Spleen (tissue), 11 donors: ENCODE measurements at regions not wholly inside any gene's neighbourhood (a gene's known extent, or its start where the extent isn't known, plus 50 kb on each side); places are given as distances from the start of the nearest gene placed in this dataset.

Experiments
- DNase-seq: peaks from one replicate; pipeline ENCODE4 v3.0.0-alpha.2; 2020
- H3K27ac ChIP-seq, 8 donors: fragments of 200-600 bp; sonication (generic) in 7 of 8; 1 replicate in 4 of 8; 2 replicates in 4 of 8; pipeline versions ENCODE4 v1.5.0 to v1.8.0; 2016 to 2021; ENCODE audit warnings: inconsistent platforms in 4 of 8, mild to moderate bottlenecking in 4 of 8, moderate library complexity in 1 of 8
- H3K27me3 ChIP-seq, 7 donors: fragments of 200-600 bp; sonication (generic) in 6 of 7; replicated peaks in 1 of 7; 1 replicate in 4 of 7; 2 replicates in 3 of 7; pipeline versions ENCODE4 v1.5.0 to v1.8.0; 2016 to 2021; ENCODE audit warnings: inconsistent platforms in 3 of 7, mild to moderate bottlenecking in 1 of 7
- H3K36me3 ChIP-seq, 6 donors: fragments of 200-600 bp; sonication (generic) in 5 of 6; 1 replicate in 4 of 6; 2 replicates in 2 of 6; pipeline versions ENCODE4 v1.5.0 to v1.8.0; 2016 to 2021; ENCODE audit warnings: inconsistent platforms in 2 of 6
- H3K4me1 ChIP-seq, 6 donors: fragments of 200-600 bp; sonication (generic) in 5 of 6; 1 replicate in 3 of 6; 2 replicates in 3 of 6; pipeline versions ENCODE4 v1.5.0 to v1.8.0; 2016 to 2021; ENCODE audit warnings: inconsistent platforms in 3 of 6
- H3K4me3 ChIP-seq, 8 donors: fragments of 200-600 bp; sonication (generic) in 7 of 8; 1 replicate in 4 of 8; 2 replicates in 4 of 8; pipeline versions ENCODE4 v1.5.0 to v1.8.0; 2016 to 2021; ENCODE audit warnings: inconsistent platforms in 4 of 8, mild to moderate bottlenecking in 4 of 8, moderate library complexity in 2 of 8
- H3K9me3 ChIP-seq, 8 donors: fragments of 200-600 bp; sonication (generic) in 7 of 8; 1 replicate in 4 of 8; 2 replicates in 4 of 8; pipeline versions ENCODE4 v1.5.0 to v1.8.0; 2016 to 2021; ENCODE audit warnings: inconsistent platforms in 4 of 8
- POLR2A ChIP-seq, 3 donors: fragments of 450-650 bp; IDR thresholded peaks; one replicate each; pipeline ENCODE4 v1.5.1; 2017; ENCODE audit warnings: antibody characterized with exemption in 3 of 3, mild to moderate bottlenecking in 1 of 3
- POLR2AphosphoS5 ChIP-seq, 3 donors: sonication (generic); formaldehyde crosslinking; IDR thresholded peaks; one replicate each; pipeline ENCODE4 v1.5.1; 2017; ENCODE audit warnings: antibody characterized with exemption in 3 of 3
- WGBS, 5 donors: extraction: QIAGEN DNeasy Blood & Tissue Kit in 3 of 5; methylation state at CpG; one replicate each; pipeline versions ENCODE4 v1.1.5 to v1.1.7; 2013 to 2018; 5-methylcytosine and 5-hydroxymethylcytosine counted together
- intact Hi-C: fragments of 100-400 bp; cut with DNase I; formaldehyde crosslinking; loops from one replicate; pipeline ENCODE4 v1.15.0; 2023; ENCODE audit warnings: low total_unique reads
- TF ChIP-seq, protein P1 (sequence below), 11 experiments: fragments of 200-600 bp in 7 of 11; fragments of 450-650 bp in 4 of 11; sonication (generic) in 4 of 11; IDR thresholded peaks in 8 of 11; conservative IDR thresholded peaks in 3 of 11; 1 replicate in 7 of 11; 2 replicates in 4 of 11; pipeline versions ENCODE4 v1.4.0 to v1.8.0; 2016 to 2021; ENCODE audit warnings: antibody characterized with exemption in 11 of 11, inconsistent platforms in 4 of 11, mild to moderate bottlenecking in 1 of 11
- donor health status: healthy with polysubstance abuse.
- donor health status: DM: no; HTN: no; CAD: no; lungs with moderate emphysema.
- donor health status: DM: no; HTN: no; CAD: no.
- donor health status: Bipolar disorder and iron deficiency.
- donor health status: healthy.
- donor health status: DM: no; HTN: no; CAD: no.
- donor health status: DM: yes; HTN: yes; CAD: no.

DNA sequence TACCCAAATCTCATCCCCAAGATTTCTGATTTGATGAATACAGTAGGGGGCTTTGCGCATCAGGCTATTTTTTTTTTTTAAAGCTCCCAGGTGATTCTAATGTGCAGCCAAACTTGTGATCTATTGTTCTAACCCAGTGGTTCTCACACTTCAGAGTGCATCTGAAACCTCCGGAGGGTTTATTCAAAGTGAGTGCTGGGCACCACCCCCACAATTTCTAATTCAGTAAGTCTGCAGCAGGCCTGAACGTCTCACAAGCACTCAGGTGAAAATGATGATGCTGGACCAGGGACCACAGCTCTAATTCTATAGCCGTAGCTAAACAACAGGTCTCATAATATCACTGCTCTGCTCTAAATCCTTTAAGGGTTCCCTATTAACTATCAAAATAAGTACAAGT lies 211.4 kb downstream of the FMR1NB start:
- 58 to 70% (median 64%) methylated on average over 4 of the region's 4 CpGs for WGBS, 5 donors
- DNase-seq, result no peak
- Histone ChIP-seq H3K36me3 (no peaks in the 10 kb centered on the region), H3K4me1 (no peaks in the 10 kb centered on the region), H3K9me3 (no peaks in the 10 kb centered on the region), H3K27me3 (no peaks in the 10 kb centered on the region), H3K4me3 (no peak overlapping the region), H3K27ac (no peak overlapping the region)
- TF ChIP-seq POLR2AphosphoS5 (IDR thresholded peaks at IDR 0.05) (no peak), POLR2A (IDR thresholded peaks at IDR 0.05) (no peak)
- TF ChIP-seq, protein P1, sequence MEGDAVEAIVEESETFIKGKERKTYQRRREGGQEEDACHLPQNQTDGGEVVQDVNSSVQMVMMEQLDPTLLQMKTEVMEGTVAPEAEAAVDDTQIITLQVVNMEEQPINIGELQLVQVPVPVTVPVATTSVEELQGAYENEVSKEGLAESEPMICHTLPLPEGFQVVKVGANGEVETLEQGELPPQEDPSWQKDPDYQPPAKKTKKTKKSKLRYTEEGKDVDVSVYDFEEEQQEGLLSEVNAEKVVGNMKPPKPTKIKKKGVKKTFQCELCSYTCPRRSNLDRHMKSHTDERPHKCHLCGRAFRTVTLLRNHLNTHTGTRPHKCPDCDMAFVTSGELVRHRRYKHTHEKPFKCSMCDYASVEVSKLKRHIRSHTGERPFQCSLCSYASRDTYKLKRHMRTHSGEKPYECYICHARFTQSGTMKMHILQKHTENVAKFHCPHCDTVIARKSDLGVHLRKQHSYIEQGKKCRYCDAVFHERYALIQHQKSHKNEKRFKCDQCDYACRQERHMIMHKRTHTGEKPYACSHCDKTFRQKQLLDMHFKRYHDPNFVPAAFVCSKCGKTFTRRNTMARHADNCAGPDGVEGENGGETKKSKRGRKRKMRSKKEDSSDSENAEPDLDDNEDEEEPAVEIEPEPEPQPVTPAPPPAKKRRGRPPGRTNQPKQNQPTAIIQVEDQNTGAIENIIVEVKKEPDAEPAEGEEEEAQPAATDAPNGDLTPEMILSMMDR (IDR thresholded peaks at IDR 0.05 in 8 of 11, conservative IDR thresholded peaks at IDR 0.05 in 3 of 11), result no peak
- intact Hi-C loops, result no loop called here

DNA sequence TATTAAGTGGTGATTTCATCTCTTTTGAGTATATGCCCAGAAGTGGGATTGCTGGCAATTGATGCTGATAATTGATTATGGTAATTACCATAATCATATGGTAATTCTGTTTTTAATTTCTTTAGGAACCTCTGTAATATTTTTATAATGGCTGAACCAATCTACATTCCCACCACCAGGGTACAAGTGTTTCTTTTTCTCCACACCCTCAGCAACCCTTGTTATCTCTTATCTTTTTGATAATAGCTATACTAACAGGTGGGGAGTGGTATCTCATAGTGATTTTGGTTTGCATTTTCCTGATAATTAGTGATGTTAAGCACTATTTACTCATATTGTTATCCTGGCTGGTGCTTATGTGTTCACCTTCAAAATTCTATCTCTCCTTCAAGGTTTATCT lies 212.6 kb downstream of the FMR1NB start:
- Histone ChIP-seq H3K4me3 (no peak overlapping the region), H3K4me1 (no peaks in the 10 kb centered on the region), H3K27me3 (no peaks in the 10 kb centered on the region), H3K27ac (no peak overlapping the region), H3K36me3 (no peaks in the 10 kb centered on the region), H3K9me3 (no peaks in the 10 kb centered on the region)
- DNase-seq, result no peak
- intact Hi-C loops, result no loop called here
- TF ChIP-seq POLR2A (IDR thresholded peaks at IDR 0.05) (no peak), POLR2AphosphoS5 (IDR thresholded peaks at IDR 0.05) (no peak)

DNA sequence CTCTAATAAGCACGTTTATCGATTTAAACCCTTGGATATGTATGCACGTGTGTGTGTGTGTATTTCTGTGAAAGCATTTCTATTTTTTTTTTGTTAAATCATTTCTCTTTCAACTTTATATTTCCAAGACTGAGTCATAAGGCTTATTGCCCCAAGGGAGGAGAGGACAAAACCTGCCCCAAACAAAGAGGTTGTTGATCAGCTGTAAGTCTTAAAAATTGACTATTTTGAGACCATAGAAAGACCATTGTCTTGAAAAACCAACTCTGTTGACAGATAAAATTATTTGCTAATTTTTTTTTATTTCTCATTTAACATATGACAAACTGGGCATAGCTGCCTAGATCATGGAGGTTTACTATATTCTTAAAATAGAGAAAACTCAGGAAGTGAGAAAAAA lies 222.4 kb downstream of the FMR1NB start:
- Histone ChIP-seq H3K4me3 (no peak overlapping the region), H3K36me3 (no peaks in the 10 kb centered on the region), H3K27me3 (no peaks in the 10 kb centered on the region), H3K9me3 (no peaks in the 10 kb centered on the region), H3K4me1 (no peaks in the 10 kb centered on the region), H3K27ac (no peak overlapping the region)
- 69 to 95% (median 89%) methylated on average over 3 of the region's 3 CpGs for WGBS, 5 donors
- intact Hi-C loops, result no loop called here
- no peak for TF ChIP-seq POLR2A (IDR thresholded peaks at IDR 0.05)
- TF ChIP-seq POLR2AphosphoS5 (IDR thresholded peaks at IDR 0.05), result no peak
- TF ChIP-seq, protein P1 (IDR thresholded peaks at IDR 0.05 in 8 of 11, conservative IDR thresholded peaks at IDR 0.05 in 3 of 11), result no peak
- DNase-seq, result no peak

DNA sequence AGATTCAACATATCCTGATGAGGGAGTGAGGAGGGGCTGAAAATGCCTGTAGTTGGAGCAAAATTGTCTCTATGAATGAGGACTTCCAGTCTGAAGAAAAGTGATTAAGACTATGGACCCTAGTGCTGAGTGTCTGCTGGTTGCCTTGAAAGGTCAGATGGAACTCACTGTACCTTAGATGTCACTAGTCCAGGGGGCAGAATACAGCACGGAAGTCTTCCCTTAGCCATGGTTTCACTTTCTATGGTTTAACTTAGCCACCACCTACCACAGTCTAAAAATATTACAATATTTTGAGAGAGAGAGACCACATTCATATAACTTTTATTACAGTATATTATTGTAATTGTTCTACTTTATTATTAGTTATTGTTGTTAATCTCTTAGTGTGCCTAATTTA lies 223.1 kb downstream of the FMR1NB start:
- intact Hi-C loops, result no loop called here
- no peak for DNase-seq
- no peaks in the 10 kb centered on the region for H3K36me3 ChIP-seq

More for the DNA sequence above, 223.1 kb downstream of the FMR1NB start:
- Histone ChIP-seq H3K4me1 (no peaks in the 10 kb centered on the region), H3K9me3 (no peaks in the 10 kb centered on the region), H3K27me3 (no peaks in the 10 kb centered on the region), H3K27ac (no peak overlapping the region), H3K4me3 (no peak overlapping the region)
- WGBS, 5 donors, result 40 to 75% (median 58%) methylated on average over 1 of the region's 1 CpG
- TF ChIP-seq POLR2A (IDR thresholded peaks at IDR 0.05) (no peak), POLR2AphosphoS5 (IDR thresholded peaks at IDR 0.05) (no peak)
- TF ChIP-seq, protein P1 (IDR thresholded peaks at IDR 0.05 in 8 of 11, conservative IDR thresholded peaks at IDR 0.05 in 3 of 11), result no peak
